Peyer's patch (tissue), 4 donors: ENCODE measurements at regions not wholly inside any gene's neighbourhood (a gene's known extent, or its start where the extent isn't known, plus 50 kb on each side); places are given as distances from the start of the nearest gene placed in this dataset.
A peak's percentile ranks its signal among the peaks of the same experiment; 100 is the strongest.

Experiments
- DNase-seq, 3 donors: peaks; one replicate each; pipeline ENCODE4 v3.0.0-alpha.2; 2017 to 2019
- H3K27ac ChIP-seq, 4 donors: fragments of 200-600 bp; sonication (generic); one replicate each; pipeline ENCODE4 v1.5.1; 2016 to 2019
- H3K27me3 ChIP-seq, 2 donors: fragments of 200-600 bp; sonication (generic); one replicate each; pipeline ENCODE4 v1.5.1; 2019
- H3K36me3 ChIP-seq, 3 donors: fragments of 200-600 bp; sonication (generic); one replicate each; pipeline ENCODE4 v1.5.1; 2016 to 2019
- H3K4me1 ChIP-seq, 4 donors: fragments of 200-600 bp; sonication (generic); one replicate each; pipeline ENCODE4 v1.5.1; 2016 to 2019
- H3K4me3 ChIP-seq, 4 donors: fragments of 200-600 bp; sonication (generic); 1 replicate in 3 of 4; 2 replicates in 1 of 4; pipeline ENCODE4 v1.5.1; 2016 to 2019; ENCODE audit warnings: mild to moderate bottlenecking in 1 of 4
- H3K9me3 ChIP-seq, 4 donors: fragments of 200-600 bp; sonication (generic); one replicate each; pipeline ENCODE4 v1.5.1; 2016 to 2019; ENCODE audit warnings: mild to moderate bottlenecking in 1 of 4
- CTCF ChIP-seq, 6 experiments: fragments of 450-650 bp in 4 of 6; fragments of 200-600 bp in 2 of 6; sonication (generic) in 1 of 6; IDR thresholded peaks; one replicate each; pipeline ENCODE4 v1.5.1; 2017 to 2019; ENCODE audit warnings: antibody characterized with exemption in 6 of 6, mild to moderate bottlenecking in 3 of 6, moderate library complexity in 1 of 6
- POLR2A ChIP-seq, 2 donors: fragments of 450-650 bp; IDR thresholded peaks; one replicate each; pipeline ENCODE4 v1.5.1; 2017; ENCODE audit warnings: antibody characterized with exemption in 2 of 2, mild to moderate bottlenecking in 2 of 2, moderate library complexity in 2 of 2

GRCh38 chr2:217387776-217388387, 528.0 kb upstream of the TNP1 start:
- DNase-seq, result no peak
- Histone ChIP-seq H3K9me3 (no peaks in the 10 kb centered on the region), H3K4me3 (no peak overlapping the region), H3K27ac (no peak overlapping the region), H3K4me1 (no peaks in the 10 kb centered on the region), H3K36me3 (no peaks in the 10 kb centered on the region), H3K27me3 (no peaks in the 10 kb centered on the region)
- TF ChIP-seq POLR2A (IDR thresholded peaks at IDR 0.05) (no peak), CTCF (IDR thresholded peaks at IDR 0.05) (no peak)

- H3K9me3 ChIP-seq, result no peaks in the 10 kb centered on the region
- H3K4me3 ChIP-seq, result no peak overlapping the region
- no peak for TF ChIP-seq POLR2A (IDR thresholded peaks at IDR 0.05)
- no peak for TF ChIP-seq CTCF (IDR thresholded peaks at IDR 0.05)
- no peak for DNase-seq
- H3K27me3 ChIP-seq, result no peaks in the 10 kb centered on the region
- no peaks in the 10 kb centered on the region for H3K4me1 ChIP-seq
- H3K36me3 ChIP-seq, result no peaks in the 10 kb centered on the region
- no peak overlapping the region for H3K27ac ChIP-seq
Measured at GRCh38 chr2:217386041-217386440, 526.2 kb upstream of the TNP1 start.

DNA sequence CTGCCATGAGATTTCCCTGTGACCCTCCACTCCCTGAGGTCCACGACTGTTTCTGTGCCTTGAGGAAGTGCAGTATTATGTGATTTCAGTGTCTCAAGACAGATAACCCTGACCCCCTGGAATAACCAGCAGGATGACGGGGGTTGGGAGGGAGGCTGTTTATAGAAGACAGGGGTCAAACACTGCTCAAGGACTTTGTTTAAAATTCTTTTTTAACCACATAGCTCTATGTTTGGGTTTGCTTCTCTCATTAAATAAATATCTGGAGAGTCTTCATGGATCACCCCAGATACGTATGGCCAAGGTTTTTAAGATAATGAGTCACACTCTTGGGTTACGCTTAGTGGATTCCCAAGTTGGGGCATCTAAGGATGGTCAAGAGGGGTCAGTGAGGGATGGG, 523.8 kb upstream of the TNP1 start:
- DNase-seq, result no peak
- H3K36me3 ChIP-seq, result no peaks in the 10 kb centered on the region
- TF ChIP-seq CTCF (IDR thresholded peaks at IDR 0.05), result no peak
- no peak for TF ChIP-seq POLR2A (IDR thresholded peaks at IDR 0.05)
- no peaks in the 10 kb centered on the region for H3K4me1 ChIP-seq
- H3K27ac ChIP-seq, result peak overlapping the region in 2 of 4 donors; percentile 13 to 35
- H3K4me3 ChIP-seq, result no peak overlapping the region
- H3K27me3 ChIP-seq, result no peaks in the 10 kb centered on the region
- no peaks in the 10 kb centered on the region for H3K9me3 ChIP-seq

- no peak for TF ChIP-seq CTCF (IDR thresholded peaks at IDR 0.05)
- TF ChIP-seq POLR2A (IDR thresholded peaks at IDR 0.05), result no peak
Measured at GRCh38 chr2:217382794-217383193, 522.9 kb upstream of the TNP1 start.

GRCh38 chr2:217379807-217380206, 519.9 kb upstream of the TNP1 start:
- Histone ChIP-seq H3K27me3 (no peaks in the 10 kb centered on the region), H3K9me3 (no peaks in the 10 kb centered on the region), H3K27ac (no peak overlapping the region), H3K36me3 (no peaks in the 10 kb centered on the region), H3K4me3 (no peak overlapping the region), H3K4me1 (no peaks in the 10 kb centered on the region)
- DNase-seq, result no peak
- no peak for TF ChIP-seq CTCF (IDR thresholded peaks at IDR 0.05)
- no peak for TF ChIP-seq POLR2A (IDR thresholded peaks at IDR 0.05)

More at GRCh38 chr2:217382794-217383193, 522.9 kb upstream of the TNP1 start:
- Histone ChIP-seq H3K27ac (no peak overlapping the region), H3K4me1 (no peaks in the 10 kb centered on the region), H3K36me3 (no peaks in the 10 kb centered on the region), H3K4me3 (no peak overlapping the region), H3K9me3 (no peaks in the 10 kb centered on the region), H3K27me3 (no peaks in the 10 kb centered on the region)
- DNase-seq, result no peak

DNA sequence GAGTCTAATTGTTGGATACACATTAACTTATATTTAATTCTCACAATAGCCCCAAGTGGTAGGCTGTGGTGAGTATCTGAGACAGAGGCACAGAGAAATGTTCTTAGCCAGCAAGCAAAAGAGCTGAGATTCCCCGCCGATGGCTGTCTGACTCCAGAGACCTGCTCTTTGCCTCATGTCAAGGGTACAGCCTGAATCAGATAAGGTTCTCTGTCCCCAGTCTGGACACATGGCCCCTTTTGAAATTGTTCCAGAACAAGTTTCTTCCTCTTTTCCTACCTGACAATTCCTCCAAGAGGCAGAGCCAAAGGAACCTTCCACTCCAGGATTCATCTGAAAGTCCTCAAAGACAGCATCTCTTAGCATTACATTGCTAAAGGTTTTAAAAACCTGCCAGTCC, 512.9 kb upstream of the TNP1 start:
- no peak overlapping the region for H3K27ac ChIP-seq
- TF ChIP-seq CTCF (IDR thresholded peaks at IDR 0.05), result no peak
- no peak for TF ChIP-seq POLR2A (IDR thresholded peaks at IDR 0.05)

More for the DNA sequence above, 512.9 kb upstream of the TNP1 start:
- Histone ChIP-seq H3K36me3 (no peaks in the 10 kb centered on the region), H3K27me3 (no peaks in the 10 kb centered on the region), H3K9me3 (no peaks in the 10 kb centered on the region), H3K4me1 (no peaks in the 10 kb centered on the region), H3K4me3 (no peak overlapping the region)
- no peak for DNase-seq
